NCI-H526 (cell line): ENCODE measurements at regions not wholly inside any gene's neighbourhood (a gene's known extent, or its start where the extent isn't known, plus 50 kb on each side); places are given as distances from the start of the nearest gene placed in this dataset.

Experiments
- DNase-seq, 2 experiments: peaks; one replicate each; lab custom pipeline; 2025; lab: John Stamatoyannopoulos, UW

GRCh38 chr7:54629771-54630170, 87.6 kb downstream of the VSTM2A start:
- no peak for DNase-seq

DNA sequence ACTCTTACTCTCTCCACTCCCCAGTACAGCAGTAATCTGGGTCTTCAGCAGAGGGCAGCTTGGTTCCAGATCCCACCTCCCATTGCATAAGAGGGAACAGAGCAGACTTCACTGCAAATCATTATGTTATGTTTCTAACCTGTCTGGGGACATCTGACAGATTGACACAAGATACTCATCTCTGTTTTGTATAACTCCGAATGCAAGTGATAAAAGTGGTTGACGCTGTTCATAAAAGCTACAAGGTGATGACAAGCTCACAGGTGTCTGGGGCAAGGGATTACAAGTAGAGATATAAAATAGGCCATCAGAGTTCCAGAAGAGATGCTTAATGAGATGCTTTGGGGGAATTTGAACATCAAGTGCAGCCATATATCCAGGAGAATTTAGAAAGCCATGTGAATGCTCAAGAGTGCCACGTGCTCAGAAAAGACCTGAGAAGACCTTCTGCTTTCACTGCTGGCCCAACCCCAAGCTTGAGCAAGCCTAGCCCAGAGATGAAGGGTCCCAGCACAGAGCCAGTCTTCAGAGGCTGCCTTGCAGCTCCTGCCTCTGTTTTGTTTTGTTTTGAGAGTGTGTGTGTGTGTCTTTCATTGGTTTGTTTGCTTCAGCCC, 80.6 kb downstream of the VSTM2A start:
- DNase-seq = no peak
